ENCODE measurements at regions not wholly inside any gene's neighbourhood (a gene's known extent, or its start where the extent isn't known, plus 50 kb on each side); places are given as distances from the start of the nearest gene placed in this dataset.

GRCh38 chr13:58313219-58313618, 681.7 kb downstream of the PCDH17 start:
- Histone ChIP-seq H4K20me1 (ENCODE audit: control insufficient read depth, insufficient read depth, low read length, poor library complexity, severe bottlenecking) (no peaks in the 10 kb centered on the region), H3K79me2 (ENCODE audit: control insufficient read depth, insufficient read depth, low read length) (no peaks in the 10 kb centered on the region), H3K9ac (ENCODE audit: low read length) (no peak overlapping the region), H3K27ac (ENCODE audit: low read length in 2 of 2) (no peak overlapping the region), H3K4me2 (replicated peaks; ENCODE audit: low read depth, low read length, poor library complexity, severe bottlenecking) (no peak overlapping the region), H2AFZ (ENCODE audit: insufficient read depth, low read depth, low read length, poor library complexity, severe bottlenecking) (no peak overlapping the region), H3K4me1 (ENCODE audit: control insufficient read depth in 2 of 2, insufficient read depth in 2 of 2, low read length in 2 of 2) (no peaks in the 10 kb centered on the region), H3K4me3 (ENCODE audit: control extremely low read depth in 1 of 5, extremely low read depth in 1 of 5, insufficient read depth in 1 of 5, low read depth in 2 of 5, low read length in 4 of 5) (no peak overlapping the region), H3K36me3 (replicated peaks in 1 of 2; ENCODE audit: control extremely low read depth in 1 of 2, control insufficient read depth in 1 of 2, extremely low read depth in 1 of 2, insufficient read depth in 2 of 2, low read length in 1 of 2) (no peaks in the 10 kb centered on the region), H3K27me3 (replicated peaks in 1 of 4; ENCODE audit: control extremely low read depth in 1 of 4, control insufficient read depth in 3 of 4, insufficient read depth in 4 of 4, low read length in 3 of 4) (no peaks in the 10 kb centered on the region), H3K9me3 (ENCODE audit: control extremely low read depth in 1 of 3, control insufficient read depth in 2 of 3, insufficient read depth in 1 of 3, low read length in 2 of 3) (no peaks in the 10 kb centered on the region)
- Mint-ChIP-seq H3K4me3 (no peak overlapping the region), H3K27ac (no peak overlapping the region), H3K9me3 (ENCODE audit: insufficient read depth) (no peaks in the 10 kb centered on the region), H3K4me1 (no peaks in the 10 kb centered on the region), H3K27me3 (no peaks in the 10 kb centered on the region)
- WGBS (ENCODE audit: insufficient coverage): no CpG with 5 or more reads among the region's 2 CpGs
- POLR2A ChIA-PET: no interaction called here
- intact Hi-C loops (cut with micrococcal nuclease): no loop called here
- ATAC-seq (ENCODE audit: low read depth): no peak
- no peak for DNase-seq
- CTCF ChIA-PET: no interaction called here
- no peak for TF ChIP-seq EZH2 (IDR thresholded peaks at IDR 0.05; ENCODE audit: borderline replicate concordance, insufficient read depth, low read depth, low read length, poor library complexity, severe bottlenecking)
- TF ChIP-seq CTCF (IDR thresholded peaks at IDR 0.05): no peak

GRCh38 chr13:58318495-58319167, 687.1 kb downstream of the PCDH17 start:
- Mint-ChIP-seq H3K4me3 (no peak overlapping the region), H3K4me1 (no peaks in the 10 kb centered on the region), H3K27ac (no peak overlapping the region), H3K9me3 (ENCODE audit: insufficient read depth) (no peaks in the 10 kb centered on the region), H3K27me3 (no peaks in the 10 kb centered on the region)
- H3K36me3 ChIP-seq (replicated peaks in 1 of 2; ENCODE audit: control extremely low read depth in 1 of 2, control insufficient read depth in 1 of 2, extremely low read depth in 1 of 2, insufficient read depth in 2 of 2, low read length in 1 of 2): no peaks in the 10 kb centered on the region
- H3K4me1 ChIP-seq (ENCODE audit: control insufficient read depth in 2 of 2, insufficient read depth in 2 of 2, low read length in 2 of 2): no peaks in the 10 kb centered on the region
- no peaks in the 10 kb centered on the region for H3K27me3 ChIP-seq (replicated peaks in 1 of 4; ENCODE audit: control extremely low read depth in 1 of 4, control insufficient read depth in 3 of 4, insufficient read depth in 4 of 4, low read length in 3 of 4)
- no peak overlapping the region for H3K4me3 ChIP-seq (ENCODE audit: control extremely low read depth in 1 of 5, extremely low read depth in 1 of 5, insufficient read depth in 1 of 5, low read depth in 2 of 5, low read length in 4 of 5)
- DNase-seq (no peak), ATAC-seq (ENCODE audit: low read depth) (no peak)
- H4K20me1 ChIP-seq (ENCODE audit: control insufficient read depth, insufficient read depth, low read length, poor library complexity, severe bottlenecking): no peaks in the 10 kb centered on the region
- 97% methylated on average over 50 of the region's 50 CpGs for whole genome bisulfite sequencing (ENCODE audit: insufficient coverage)
- TF ChIP-seq EZH2 (IDR thresholded peaks at IDR 0.05; ENCODE audit: borderline replicate concordance, insufficient read depth, low read depth, low read length, poor library complexity, severe bottlenecking): no peak
- H3K9ac ChIP-seq (ENCODE audit: low read length): no peak overlapping the region
- POLR2A ChIA-PET: no interaction called here
- H3K4me2 ChIP-seq (replicated peaks; ENCODE audit: low read depth, low read length, poor library complexity, severe bottlenecking): no peak overlapping the region
- H3K79me2 ChIP-seq (ENCODE audit: control insufficient read depth, insufficient read depth, low read length): no peaks in the 10 kb centered on the region
- peaks cover 0 to 5% (median 0%) of the 10 kb centered on the region in 3 donors for H3K9me3 ChIP-seq (ENCODE audit: control extremely low read depth in 1 of 3, control insufficient read depth in 2 of 3, insufficient read depth in 1 of 3, low read length in 2 of 3)
- H2AFZ ChIP-seq (ENCODE audit: insufficient read depth, low read depth, low read length, poor library complexity, severe bottlenecking): no peak overlapping the region
- CTCF ChIA-PET: no interaction called here
- intact Hi-C loops (cut with micrococcal nuclease): no loop called here
- H3K27ac ChIP-seq (ENCODE audit: low read length in 2 of 2): no peak overlapping the region
